ENCODE measurements at regions not wholly inside any gene's neighbourhood (a gene's known extent, or its start where the extent isn't known, plus 50 kb on each side); places are given as distances from the start of the nearest gene placed in this dataset.

DNA sequence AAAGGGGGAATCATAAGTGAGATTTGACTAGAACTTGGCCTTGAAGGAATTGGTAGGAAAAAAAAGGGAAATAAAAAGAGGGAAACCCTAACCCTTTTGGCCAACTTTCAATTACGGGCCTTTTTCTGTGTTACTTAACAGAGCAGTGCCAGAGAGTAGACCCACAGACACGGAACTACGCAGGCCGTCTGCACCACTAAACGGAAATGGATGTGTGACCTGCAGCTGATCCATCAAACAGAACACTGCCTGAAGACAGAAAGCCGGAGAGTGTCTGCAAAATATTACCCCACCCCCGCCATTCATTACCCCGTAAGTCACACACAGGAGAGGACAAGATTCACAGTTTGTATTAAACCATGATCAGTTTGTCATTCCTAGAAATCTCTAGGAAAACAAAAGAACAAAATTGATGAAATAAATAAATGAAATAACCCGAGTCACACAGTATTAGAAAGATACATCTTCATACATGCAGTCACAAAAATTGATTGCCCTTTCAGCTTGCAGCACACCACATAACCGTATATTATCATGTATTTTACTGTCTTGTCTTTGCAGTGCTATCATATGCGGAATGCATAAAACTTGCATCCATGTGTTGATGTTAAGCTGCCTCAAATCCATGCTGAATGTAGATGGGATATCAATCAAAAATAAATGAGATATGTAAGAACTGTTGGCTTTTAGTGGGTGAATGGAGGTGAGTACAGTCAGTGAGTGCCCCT, 424.7 kb downstream of the IRS2 start:
- no peak for DNase-seq

DNA sequence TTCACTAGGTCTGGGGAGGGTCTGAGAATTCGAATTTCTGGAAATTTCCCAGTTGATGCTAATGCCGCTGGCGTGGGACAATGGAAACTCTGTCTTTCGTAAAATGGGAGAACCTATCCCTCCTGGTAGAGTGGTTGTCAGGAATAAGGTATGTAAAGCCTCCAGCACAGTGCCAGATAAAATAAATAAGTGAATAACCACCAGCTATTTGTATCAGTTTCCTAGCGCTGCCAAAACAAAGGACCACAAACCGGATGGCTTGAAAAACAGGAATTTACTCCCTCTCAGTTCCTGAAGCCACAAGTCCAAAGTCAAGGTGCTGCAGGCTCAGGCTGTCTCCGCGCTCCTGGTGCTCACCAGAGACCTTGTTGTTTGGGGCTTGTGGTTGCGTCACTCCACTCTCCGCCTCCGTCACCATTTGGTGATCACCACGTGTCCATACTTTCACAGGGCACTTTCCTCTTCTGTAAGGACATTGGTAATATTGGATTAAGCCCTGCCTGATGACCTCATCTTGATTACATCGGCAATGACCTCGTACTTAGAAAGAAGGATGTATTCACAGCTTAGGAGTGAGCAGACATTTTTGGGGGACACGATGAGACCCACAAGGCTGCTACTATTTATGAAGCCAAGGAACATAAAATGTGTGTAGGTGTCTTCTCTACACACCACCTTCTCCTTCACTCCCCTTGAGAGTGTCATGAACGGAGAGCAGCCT, 428.5 kb downstream of the IRS2 start:
- DNase-seq: no peak

DNA sequence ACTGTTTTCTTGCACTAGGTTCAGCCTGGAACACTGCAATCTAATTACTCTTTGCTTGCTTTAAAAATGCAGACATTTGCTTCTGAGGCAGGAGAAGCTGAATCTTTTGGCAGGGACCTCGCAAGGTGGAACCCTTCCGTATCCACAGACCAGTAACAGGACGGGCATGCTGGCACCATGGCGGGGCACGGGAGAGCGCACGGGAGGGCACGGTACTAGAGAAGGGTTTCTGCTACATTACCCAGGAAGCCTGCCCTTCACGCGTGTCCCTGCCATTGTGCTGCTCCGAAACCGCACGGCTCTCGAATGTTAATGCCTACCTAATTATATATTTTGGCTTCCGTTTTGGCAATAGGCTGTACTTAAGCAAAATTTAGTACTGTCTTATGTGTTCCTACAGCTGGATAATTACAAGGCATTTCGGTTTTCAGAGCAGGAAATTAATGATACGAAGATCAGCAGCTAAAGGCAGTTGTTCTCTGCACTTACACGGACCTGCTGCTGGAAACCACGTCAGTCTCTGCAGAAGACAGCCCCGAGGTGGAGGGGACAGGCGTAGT, 430.4 kb downstream of the IRS2 start:
- no peak for DNase-seq

DNA sequence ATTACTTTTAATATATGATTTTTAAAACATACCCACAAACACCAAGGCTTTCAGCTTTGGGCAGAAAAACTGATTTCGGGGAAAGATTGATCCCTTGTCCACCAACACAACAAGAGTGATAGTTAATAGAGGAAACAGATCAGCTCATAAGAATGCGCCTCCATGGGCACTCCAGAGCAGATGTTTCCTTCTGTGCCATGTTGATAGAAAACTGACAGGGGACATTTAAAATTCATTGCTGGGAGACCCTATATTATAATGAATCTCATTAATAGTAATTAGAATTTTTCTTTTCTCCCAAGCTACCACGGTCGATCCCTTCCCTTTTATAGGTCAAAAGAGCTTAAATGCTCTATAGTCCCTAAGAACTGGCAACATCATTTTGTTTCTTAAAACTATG, 431.2 kb downstream of the IRS2 start:
- DNase-seq: no peak

DNA sequence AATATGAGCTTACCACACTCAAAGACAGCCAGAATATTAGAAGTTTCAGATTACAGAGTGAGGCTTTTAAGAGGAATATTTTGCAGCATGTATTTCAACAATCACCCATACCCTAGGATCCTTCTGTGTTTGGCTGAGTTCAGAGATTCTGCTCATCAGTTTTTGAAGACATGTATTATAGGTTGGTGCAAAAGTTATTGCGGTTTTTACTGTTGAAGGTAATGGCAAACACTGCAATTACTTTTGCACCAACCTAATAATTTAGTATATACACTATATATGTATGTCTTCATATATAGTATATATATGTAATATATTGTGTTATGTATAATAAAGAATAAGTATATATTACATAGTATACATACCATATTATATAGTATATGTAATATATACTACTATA, 435.1 kb downstream of the IRS2 start:
- DNase-seq: no peak

DNA sequence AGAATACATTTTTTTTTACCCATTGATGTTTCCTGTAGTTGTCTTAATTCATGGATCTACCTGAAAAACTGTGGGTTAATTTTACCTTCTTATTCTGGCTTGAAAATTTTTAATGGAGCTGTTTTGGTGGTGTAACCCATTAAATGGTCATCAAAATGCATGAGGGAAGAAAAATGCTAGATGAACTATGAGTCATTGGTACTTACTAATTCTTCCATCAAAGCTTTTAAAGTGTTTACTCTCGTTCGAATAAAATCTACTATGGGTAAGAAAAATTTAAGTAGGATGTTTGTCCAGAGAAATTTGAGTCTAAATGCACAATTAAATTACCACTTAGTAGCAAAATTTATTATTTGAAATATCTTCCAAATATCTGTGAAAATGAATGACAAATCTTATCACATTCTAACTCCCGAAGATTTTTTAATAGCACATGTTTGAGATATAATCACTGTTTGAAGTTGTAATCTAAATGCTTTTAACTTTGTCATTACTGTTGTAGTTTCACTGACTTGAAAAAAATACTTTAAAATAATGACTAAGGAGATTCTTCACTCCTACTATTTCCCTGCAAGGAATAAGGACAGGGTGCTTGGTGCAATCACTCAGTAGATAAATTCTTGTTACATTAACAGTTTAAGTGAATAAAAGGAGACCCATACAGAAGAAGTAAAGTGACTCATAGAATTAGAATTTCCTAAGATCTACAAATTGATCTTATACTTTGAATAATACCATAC, 437.7 kb downstream of the IRS2 start:
- no peak for DNase-seq

DNA sequence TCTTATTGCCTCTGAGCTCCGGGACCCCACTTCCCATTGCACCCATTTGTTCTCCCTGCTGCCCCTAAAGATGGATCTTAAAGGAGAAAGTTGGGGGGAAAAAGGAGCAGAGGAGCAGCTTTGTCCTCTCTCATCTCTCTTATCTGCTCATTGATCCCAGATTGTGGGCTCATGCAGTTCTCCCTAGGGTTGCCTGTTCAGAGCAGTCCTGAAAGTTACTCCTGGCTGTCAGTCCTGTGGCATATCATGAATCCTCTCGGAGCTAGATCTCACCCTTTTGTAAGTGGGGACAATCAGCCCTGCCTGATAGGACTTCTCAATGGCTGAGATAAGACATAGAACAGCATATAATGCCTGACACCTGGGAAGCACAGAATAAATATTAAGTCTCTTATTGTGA, 440.3 kb downstream of the IRS2 start:
- DNase-seq: no peak

DNA sequence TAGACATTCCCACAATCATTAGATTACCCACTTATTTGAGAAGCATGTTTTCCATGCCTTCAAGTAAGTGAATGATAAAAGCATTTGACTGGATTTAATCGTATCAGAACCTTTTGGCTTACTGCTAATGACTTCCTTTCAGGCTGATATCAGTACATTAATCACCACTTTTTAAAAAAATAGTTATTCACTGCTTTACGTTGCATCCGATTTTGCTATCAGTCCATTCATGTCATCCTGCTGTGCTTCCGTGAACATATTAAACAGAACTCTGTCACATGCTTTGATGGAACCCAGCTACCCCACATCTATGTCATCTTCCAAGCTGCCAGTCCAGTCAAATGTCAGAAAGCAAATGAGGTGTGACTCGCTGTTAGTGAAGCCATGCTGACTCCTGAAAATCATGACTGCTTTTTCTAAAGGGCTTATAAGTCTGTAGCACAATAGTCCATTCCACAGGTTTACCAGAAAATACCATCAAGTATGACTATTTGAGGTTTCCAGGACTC, 440.9 kb downstream of the IRS2 start:
- no peak for DNase-seq

DNA sequence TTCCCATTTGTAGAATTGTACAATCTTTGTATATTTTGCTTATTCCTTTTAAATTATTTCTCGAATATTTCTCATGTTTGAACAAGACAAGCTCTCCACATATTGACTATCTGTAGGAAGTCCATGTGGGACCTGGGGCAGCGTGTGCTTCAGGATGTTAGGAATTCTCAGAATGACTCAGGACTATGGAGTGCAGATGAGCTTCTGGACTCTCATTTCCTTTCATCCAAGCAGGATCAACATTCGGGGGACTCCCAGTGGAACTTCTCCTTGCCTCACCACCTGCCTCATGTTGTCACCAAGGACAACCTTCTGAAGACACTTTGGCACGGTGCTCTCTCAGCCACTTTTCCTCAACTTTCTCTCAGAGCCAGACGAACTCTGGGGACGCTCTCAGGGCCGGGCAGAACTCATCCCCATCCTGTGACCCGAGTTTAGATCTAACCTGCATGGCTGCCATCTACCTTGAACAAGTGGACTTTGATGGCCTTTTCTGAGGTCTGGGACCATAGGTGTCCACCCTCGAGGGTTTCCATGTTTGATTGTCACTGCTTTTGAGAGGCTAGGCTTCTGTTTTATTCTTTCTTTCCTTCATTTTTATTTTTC, 441.7 kb downstream of the IRS2 start:
- no peak for DNase-seq

DNA sequence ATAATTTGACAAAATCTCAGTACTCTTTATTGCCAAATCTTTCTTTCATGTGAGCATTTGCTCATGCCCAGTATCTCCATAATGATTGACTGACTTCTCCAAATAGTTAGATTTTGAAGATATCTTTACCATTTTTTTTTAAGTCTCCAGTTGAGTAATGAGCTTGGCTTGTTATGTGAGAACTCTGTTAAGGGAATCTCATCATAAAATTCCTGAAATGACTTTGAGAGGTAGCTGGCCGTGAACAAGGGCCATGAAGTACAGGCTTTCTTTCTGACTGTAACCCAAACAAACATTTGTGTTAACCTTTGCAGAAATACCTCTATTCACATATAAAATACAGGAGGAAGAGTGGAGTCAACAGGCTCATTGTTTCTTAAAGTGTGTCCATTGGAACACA, 449.7 kb downstream of the IRS2 start:
- DNase-seq: no peak

DNA sequence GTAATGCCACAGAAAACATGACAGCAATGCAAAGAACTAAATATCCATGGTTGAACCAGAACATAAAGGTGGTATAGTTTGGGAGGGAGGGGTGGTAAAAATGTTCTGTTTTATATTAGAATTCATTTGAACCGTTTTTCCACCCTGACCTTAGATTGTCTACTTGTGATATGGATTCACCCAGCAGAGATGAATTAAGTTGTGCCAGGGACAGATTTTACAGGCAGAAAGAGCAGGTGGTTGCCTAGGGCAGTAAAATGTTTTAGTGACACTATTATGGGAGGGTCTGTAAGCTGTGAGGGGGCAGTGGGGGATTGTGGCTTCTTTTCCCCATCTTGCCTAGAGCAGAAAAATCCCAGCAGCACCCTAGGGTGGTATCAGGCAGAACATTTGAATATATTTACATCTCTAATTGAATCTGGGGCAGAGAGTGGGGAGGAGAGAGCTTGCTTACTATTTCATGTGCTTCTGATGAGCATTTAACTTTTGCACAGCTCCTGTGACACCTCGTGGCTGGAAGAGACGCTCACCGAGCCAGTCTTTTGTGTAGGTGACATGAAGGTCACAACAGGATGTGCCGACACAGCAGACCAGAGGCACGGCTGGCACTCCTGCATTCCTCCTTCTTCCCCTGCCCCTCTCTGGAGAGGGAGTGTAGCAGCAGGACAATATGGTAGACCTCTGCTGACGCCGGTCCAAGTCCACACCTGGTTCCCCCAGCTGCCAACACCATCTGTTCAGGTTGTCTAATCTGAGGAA, 452.3 kb downstream of the IRS2 start:
- no peak for DNase-seq

DNA sequence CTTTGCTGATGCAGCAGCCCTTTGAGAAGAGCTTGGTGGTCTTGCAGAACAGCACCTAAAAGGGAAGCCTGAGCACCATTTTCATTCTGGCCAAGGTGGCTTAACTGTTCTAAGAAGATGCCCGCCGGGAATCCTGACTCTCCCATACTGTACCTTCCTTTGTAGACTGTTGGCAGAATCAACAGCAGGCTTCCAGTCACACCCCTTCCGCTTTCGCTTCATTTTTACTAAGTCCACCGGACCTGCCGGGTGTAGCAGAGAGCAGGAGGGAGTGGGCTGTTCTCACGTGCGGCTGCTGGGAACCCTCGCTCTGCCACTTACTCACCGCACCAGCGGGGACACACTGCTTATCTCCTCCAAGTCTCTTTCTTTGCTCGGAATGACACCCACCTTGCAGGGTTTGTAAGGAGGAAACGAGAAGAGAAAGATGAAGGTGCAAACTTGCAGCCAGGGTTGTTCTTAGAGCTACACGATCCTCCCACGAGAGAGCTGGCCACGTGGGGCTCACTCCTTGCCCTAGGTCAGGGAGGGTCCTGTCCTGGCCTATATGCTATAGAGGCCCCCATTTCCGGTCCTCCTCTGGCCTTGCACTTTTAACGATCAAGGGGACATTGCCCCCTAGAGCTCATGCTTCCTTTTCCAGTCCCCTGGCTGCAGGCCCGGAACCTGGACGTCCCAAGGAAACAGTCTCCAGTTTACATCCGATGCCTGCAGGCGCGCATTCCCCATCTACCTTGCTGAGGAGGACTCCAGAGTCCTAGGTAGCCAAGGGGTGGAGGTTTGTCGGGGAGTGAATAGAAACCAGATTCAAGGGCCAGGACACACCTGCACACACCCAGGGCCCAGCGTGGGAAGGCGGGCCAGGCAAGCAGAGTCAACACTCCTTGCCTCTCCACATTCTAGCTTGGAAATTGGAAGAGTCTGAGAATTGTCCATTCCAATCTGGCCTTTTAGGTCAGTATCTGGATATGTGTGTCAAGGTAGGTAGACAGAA, 453.6 kb downstream of the IRS2 start:
- DNase-seq: peak; percentile 18

DNA sequence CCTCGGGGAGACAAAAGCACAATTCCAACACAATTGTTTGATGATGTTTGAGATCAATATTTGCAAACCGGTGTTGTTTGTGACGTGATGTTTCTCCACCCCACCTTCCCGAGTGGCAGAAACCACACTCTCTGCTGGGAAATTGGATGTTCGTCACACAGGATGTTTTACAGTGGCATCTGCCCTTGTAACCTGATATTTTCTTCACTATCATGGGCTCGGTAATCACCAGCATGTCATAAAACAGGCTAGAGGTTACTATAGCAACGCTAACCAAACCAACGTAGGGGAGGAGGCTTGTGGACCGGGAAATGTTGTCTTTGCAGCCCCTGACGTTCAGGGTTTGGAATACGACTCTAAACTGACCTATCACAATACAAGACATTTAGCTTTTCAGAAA, 454.5 kb downstream of the IRS2 start:
- DNase-seq: peak; percentile 15

DNA sequence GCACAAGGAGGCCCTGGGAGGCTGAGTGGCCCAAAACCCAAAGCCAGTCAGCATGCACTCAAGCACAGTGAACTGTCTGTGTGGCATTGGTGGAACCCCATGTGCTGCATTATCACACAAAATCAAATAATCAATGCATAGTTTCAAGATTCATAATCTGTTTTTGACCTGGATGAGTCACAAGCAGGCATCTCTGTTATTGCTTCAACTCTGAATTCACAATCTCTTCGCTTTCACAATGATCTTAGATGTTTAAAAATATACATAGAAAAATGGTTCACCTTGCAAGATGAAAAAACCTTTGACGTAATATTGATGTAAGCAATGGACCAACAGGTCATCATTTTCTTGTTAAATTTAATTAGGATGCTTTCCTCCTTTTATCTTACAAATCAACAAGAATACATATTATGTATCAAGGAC, 455.4 kb downstream of the IRS2 start:
- no peak for DNase-seq

DNA sequence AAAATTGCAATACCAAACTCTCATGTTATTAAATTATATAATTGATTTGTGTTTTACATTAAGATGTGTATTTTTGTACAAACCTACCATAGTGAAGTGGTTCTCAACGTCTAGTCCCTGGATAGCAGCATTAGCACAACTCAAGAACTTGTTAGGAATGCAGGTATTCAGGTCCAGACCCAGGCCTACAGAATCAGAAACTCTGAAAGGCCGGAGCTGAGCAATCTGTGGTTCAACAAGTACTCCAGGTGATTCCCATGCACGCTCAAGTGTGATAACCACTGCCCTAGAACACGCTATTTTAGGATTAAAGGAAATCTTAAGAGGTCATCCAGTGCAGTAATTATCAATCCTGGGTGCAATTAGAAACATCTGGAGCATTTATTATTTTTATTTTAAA, 456.3 kb downstream of the IRS2 start:
- DNase-seq: no peak

DNA sequence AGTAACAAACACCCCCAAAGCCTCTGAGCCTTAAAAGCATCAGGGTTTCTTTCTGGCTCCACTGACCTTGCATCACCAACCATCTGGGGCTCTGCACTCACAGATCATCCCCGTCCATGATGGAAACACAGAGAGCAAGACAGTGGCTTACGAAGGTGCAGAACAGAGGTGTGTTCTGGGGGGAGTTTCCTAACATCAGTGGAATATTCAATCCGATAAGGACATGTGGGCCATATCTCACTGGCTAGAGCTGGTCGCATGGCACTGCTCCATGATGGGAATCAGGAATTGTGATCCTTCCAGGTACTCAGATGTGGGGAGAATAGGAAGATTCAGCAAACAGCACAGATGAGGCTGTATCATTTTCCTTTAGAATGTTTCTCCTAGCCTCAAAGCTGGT, 457.2 kb downstream of the IRS2 start:
- no peak for DNase-seq

DNA sequence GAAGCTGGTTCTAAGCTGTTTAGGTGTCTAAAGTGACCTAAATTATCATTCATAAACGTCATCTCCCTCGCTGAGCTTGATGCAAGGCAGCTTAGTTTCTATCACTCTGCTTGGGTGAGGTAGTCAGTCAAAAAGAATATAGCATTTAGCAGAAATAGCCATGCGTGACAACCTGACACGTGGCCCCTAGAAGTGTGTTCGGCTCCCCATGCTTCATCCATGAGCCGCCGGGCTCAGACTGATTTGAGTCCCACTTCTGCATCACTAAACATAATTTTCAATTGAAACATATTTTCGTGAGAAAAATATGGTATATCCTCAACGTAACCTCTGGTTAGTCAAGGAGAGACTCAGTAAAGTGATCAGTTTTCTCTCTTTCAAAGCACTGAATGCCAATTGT, 459.8 kb downstream of the IRS2 start:
- no peak for DNase-seq

DNA sequence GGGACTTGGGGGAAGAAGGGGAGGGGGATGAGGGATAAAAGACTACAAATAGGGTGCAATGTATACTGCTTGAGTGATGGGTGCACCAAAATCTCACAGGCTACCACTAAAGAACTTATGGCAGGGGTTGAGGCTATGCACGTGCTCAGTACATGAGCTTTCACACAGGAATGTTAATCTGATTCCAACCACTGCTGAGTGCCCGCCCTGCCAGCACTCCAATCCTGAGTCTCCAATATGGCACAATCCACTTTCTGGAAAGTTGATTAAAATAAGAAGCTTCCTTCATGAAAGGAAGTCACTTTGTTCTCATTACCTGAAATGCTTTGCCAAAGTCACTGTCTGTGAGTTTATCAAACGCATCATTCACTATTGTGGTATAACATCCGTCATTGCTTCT, 463.0 kb downstream of the IRS2 start:
- DNase-seq: no peak

DNA sequence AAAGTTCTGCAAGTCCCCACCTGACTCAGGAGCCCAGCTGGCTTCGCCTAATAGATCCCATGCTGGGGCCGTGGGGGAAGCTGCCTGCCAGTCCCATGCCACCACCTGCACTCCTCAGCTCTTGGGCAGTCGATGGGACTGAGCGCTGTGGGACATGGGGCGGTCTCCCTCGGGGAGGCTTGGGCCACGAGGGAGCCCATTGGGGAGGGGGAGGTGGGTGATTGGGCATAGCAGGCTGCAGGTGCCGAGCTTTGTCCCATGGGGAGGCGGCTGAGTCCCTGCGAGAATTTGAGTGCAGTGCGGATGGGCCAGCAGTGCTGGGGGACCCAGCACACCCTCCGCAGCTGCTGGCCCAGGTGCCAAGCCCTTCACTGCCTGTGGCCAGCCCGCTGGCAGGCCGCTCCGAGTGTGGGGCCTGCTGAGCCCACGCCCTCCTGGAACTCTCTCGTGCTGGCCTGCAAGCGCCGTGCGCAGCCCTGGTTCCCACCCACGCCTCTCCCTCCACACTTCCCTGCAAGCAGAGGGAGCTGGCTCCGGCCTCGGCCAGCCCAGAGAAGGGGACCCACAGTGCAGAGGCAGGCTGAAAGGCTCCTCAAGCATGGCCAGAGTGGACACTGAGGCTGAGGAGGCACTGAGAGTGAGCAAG, 467.3 kb downstream of the IRS2 start:
- DNase-seq: no peak

DNA sequence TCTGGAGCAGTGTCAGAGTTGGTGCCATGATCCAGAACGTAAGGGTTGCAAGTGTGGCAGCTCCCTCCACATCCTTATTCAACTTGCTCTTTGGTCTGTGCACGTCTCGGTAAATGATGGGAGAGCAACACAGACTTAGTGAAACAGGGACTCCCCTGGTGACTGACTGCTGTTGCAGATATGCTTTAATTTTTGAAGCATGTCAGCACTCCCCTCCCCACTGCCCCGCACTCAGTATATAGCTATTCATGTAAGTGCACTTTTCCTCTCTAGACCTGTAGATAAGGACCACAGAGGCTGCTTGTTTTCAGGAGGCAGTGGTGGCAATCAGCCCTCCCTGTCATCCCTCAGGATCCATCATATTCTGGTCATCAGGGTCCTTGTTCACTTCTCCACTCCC, 470.9 kb downstream of the IRS2 start:
- DNase-seq: no peak

DNA sequence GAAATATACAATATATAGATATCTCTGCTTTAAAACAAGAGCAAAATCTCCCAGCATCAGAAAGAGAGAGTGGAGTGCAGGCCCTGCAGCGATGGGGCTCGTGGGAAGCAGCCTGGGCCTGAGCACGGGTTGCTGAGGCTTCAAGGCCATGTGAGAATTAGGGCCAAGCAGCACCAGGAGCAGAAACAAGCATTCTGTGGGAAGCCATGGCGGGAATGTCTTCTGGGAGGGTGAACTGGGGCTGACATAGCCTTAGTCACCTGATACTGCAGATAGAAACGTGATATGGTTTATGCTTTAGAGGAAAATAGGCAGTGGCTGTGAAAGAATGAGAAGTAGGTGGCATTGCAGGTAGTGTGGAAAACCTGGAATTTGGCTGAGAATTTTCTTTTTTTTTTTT, 472.3 kb downstream of the IRS2 start:
- no peak for DNase-seq
